Mesothelial cell of epicardium (in vitro differentiated cells): ENCODE measurements at regions not wholly inside any gene's neighbourhood (a gene's known extent, or its start where the extent isn't known, plus 50 kb on each side); places are given as distances from the start of the nearest gene placed in this dataset.

Source experiments
- DNase-seq, 2 experiments: peaks; one replicate each; pipeline ENCODE4 v3.0.0; 2021; ENCODE audit warnings: low spot score in 2 of 2; ENCODE audit not compliant: unreplicated experiment in 2 of 2
- H3K27ac Mint-ChIP-seq: 2 replicates; pipeline ENCODE4 v1.8.0; 2021; ENCODE audit warnings: mixed read lengths
- H3K27me3 Mint-ChIP-seq: 2 replicates; pipeline ENCODE4 v1.8.0; 2021; ENCODE audit warnings: low read depth, mixed read lengths
- H3K36me3 Mint-ChIP-seq: 2 replicates; pipeline ENCODE4 v1.8.0; 2021; ENCODE audit warnings: mixed read lengths
- H3K4me1 Mint-ChIP-seq: 2 replicates; pipeline ENCODE4 v1.8.0; 2021; ENCODE audit warnings: mixed read lengths
- H3K4me3 Mint-ChIP-seq: 2 replicates; pipeline ENCODE4 v1.8.0; 2021; ENCODE audit warnings: mild to moderate bottlenecking, moderate library complexity, mixed read lengths
- H3K9me3 Mint-ChIP-seq: 2 replicates; pipeline ENCODE4 v1.8.0; 2021; ENCODE audit warnings: mixed read lengths
- TF ChIP-seq, protein P1 (sequence below): fragments of 200-600 bp; sonication (generic); IDR thresholded peaks from one replicate; pipeline ENCODE4 v1.5.0; 2021; ENCODE audit warnings: antibody characterized with exemption; ENCODE audit not compliant: unreplicated experiment

DNA sequence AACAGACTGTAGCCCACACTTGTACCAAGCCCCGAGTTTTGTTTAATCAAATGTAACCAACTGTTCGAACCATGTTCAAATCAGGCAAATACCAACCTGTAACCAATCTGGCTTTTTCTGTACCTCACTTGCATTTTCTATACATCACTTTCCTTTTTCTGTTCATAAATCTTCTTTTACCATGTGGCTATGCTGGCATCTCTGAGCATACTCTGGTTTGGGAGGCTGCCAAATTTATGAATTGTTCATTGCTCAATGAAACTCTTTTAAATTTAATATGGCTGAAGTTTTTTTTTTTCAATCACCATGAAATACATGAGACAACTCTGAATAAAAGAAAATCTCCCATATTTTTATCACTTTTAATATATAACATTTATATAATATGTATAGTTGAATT is 256.1 kb downstream of the SLITRK6 start:
- Mint-ChIP-seq H3K4me1 (peaks cover 18% of the 10 kb centered on the region), H3K4me3 (no peak overlapping the region), H3K9me3 (peaks cover 5% of the 10 kb centered on the region), H3K27ac (no peak overlapping the region), H3K36me3 (peaks cover 5% of the 10 kb centered on the region), H3K27me3 (no peaks in the 10 kb centered on the region)
- DNase-seq = no peak
- TF ChIP-seq, protein P1, sequence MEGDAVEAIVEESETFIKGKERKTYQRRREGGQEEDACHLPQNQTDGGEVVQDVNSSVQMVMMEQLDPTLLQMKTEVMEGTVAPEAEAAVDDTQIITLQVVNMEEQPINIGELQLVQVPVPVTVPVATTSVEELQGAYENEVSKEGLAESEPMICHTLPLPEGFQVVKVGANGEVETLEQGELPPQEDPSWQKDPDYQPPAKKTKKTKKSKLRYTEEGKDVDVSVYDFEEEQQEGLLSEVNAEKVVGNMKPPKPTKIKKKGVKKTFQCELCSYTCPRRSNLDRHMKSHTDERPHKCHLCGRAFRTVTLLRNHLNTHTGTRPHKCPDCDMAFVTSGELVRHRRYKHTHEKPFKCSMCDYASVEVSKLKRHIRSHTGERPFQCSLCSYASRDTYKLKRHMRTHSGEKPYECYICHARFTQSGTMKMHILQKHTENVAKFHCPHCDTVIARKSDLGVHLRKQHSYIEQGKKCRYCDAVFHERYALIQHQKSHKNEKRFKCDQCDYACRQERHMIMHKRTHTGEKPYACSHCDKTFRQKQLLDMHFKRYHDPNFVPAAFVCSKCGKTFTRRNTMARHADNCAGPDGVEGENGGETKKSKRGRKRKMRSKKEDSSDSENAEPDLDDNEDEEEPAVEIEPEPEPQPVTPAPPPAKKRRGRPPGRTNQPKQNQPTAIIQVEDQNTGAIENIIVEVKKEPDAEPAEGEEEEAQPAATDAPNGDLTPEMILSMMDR = no peak

DNA sequence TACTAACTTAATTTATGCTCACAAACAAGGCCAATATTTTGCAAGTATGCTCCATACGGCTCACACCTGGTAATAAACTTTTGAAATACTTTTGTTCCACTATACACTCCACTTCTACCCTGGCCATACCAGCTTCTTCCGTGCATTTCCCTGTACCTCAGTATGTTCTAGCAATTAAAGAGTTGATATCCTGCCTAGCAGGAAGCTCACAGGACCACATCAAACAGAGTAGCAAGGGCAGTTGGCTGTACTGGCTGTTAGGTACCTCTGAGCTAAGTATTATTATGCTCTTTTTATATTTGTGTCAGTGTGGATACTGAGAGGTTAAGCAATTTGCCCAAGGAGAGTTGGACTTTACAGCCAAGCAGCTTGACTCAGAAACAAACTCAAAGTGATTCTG is 257.7 kb downstream of the SLITRK6 start:
- no peak overlapping the region for H3K4me3 Mint-ChIP-seq
- TF ChIP-seq, protein P1 = no peak
- DNase-seq = no peak
- peaks cover 5% of the 10 kb centered on the region for H3K9me3 Mint-ChIP-seq
- H3K27ac Mint-ChIP-seq = no peak overlapping the region
- H3K27me3 Mint-ChIP-seq = no peaks in the 10 kb centered on the region
- peaks cover 2% of the 10 kb centered on the region for H3K36me3 Mint-ChIP-seq
- H3K4me1 Mint-ChIP-seq = peaks cover 18% of the 10 kb centered on the region

DNA sequence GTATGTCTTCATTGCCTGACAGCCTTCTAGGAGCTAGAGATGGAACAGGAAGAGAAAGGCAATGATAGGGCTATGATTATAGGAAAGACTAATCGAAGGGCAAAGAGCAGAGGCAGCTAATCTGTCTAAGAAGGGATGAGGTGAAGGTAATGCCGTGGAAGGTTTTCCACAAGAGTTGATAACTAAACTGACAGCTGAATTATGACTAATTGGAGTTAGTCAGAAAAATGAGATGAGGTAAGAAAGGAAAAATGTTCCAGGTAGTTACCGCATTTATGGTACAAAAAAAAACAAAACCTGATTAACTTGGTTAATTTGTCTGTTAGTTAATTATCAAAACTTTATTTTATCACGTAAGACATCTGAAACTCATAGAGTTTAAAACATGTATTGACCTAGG is 260.3 kb downstream of the SLITRK6 start:
- Mint-ChIP-seq H3K36me3 (no peaks in the 10 kb centered on the region), H3K4me1 (peaks cover 11% of the 10 kb centered on the region), H3K9me3 (no peaks in the 10 kb centered on the region), H3K27ac (no peak overlapping the region), H3K27me3 (no peaks in the 10 kb centered on the region), H3K4me3 (no peak overlapping the region)
- DNase-seq = no peak
- TF ChIP-seq, protein P1 = no peak

DNA sequence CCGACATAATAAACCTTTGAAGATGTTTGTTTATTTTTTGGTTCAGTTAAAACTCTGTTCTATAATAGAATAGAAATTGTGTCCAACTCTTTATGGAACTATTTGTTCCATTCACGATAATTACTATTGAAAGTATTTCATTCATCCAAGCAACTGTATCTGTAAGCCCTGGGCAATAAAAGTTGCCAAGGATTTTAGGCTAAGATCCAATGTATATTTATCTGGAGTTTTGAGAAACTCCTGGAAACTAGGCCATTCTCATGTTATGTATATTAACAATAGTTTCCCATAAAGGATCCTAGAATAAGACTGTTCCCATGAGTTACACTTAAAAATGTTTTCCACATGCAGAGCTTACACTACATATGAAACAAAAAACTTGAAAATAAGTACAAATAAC is 261.6 kb downstream of the SLITRK6 start:
- peaks cover 7% of the 10 kb centered on the region for H3K4me1 Mint-ChIP-seq
- no peaks in the 10 kb centered on the region for H3K36me3 Mint-ChIP-seq
- H3K9me3 Mint-ChIP-seq = no peaks in the 10 kb centered on the region
- DNase-seq = no peak
- TF ChIP-seq, protein P1 = no peak
- no peaks in the 10 kb centered on the region for H3K27me3 Mint-ChIP-seq
- no peak overlapping the region for H3K27ac Mint-ChIP-seq
- H3K4me3 Mint-ChIP-seq = no peak overlapping the region

DNA sequence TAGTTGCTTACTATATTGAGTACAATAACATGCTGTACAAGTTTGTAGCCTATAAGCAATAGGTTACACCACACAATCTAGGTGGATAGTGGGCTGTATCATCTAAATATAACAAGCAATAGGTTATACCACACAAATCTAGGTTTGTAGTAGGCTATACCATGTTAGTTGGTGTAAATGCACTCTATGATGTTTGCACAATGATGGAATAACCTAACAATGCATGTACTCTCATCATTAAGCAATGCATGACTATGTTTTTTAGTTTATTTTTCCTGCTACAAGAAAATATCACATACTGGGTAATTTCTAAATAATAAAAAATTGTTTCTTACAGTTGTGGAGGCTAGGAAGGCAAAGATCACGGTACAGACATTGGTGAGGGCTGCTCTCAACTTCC is 262.5 kb downstream of the SLITRK6 start:
- no peak for DNase-seq
- H3K4me3 Mint-ChIP-seq = no peak overlapping the region
- no peaks in the 10 kb centered on the region for H3K36me3 Mint-ChIP-seq
- TF ChIP-seq, protein P1 = no peak
- no peak overlapping the region for H3K27ac Mint-ChIP-seq
- H3K4me1 Mint-ChIP-seq = peaks cover 2% of the 10 kb centered on the region
- no peaks in the 10 kb centered on the region for H3K9me3 Mint-ChIP-seq
- H3K27me3 Mint-ChIP-seq = no peaks in the 10 kb centered on the region
